GM21367 (cell line): ENCODE measurements at regions not wholly inside any gene's neighbourhood (a gene's known extent, or its start where the extent isn't known, plus 50 kb on each side); places are given as distances from the start of the nearest gene placed in this dataset.

ENCODE experiments used
- ATAC-seq: cut with Tn5 transposase; IDR thresholded peaks from one replicate; pipeline ENCODE4 v1.9.1; 2021; ENCODE audit not compliant: unreplicated experiment

DNA sequence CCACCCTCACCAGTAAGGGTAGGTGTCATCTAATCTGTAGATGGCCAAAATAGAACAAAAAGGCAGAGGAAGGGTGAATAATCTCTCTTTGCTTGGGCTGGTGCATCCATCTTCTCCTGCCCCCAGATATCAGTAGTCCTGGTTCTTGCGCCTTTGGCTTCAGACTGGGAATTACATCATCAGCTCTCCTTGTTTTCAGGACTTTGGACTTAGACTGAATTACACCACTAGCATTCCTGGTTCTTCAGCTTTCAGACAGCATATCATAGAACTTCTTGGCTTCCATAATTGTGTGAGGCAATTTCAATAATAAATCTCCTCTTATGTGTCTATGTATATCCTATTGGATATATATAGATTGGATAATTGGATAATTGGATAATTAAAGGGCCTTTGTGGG is 403.0 kb upstream of the USP24 start:
- ATAC-seq, result no peak

DNA sequence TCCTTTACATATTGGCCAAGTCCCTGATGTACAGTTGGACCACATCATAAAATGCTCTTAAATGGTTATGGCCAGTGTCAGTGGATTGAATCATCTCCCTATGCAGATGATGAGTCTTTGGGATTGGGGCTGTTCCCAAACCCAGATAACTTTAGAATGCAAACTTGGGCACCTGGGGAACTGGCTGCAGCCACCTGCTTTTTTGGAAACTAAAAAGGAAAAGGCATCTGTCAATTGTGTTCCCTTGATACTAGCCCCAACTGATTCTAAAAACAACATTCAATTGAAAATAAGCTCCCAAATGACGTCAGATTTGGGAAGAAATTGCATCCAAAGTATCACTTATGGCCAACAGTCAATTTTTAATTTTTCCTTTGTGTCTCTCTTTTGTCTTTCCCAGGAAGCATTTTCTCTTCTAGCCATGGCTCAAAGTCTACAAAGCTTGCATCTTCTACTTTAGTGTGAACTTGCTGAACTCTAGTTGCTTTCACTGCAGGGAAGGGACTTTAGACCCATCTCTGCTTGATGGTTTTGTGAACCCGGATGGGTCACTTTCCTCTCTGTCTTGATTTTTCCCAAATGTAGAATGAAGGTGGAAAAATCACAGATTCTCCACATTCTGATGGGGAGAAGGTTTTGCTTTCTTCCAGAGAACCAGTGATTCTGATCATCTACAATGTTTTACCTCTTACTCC is 402.3 kb upstream of the USP24 start:
- no peak for ATAC-seq

DNA sequence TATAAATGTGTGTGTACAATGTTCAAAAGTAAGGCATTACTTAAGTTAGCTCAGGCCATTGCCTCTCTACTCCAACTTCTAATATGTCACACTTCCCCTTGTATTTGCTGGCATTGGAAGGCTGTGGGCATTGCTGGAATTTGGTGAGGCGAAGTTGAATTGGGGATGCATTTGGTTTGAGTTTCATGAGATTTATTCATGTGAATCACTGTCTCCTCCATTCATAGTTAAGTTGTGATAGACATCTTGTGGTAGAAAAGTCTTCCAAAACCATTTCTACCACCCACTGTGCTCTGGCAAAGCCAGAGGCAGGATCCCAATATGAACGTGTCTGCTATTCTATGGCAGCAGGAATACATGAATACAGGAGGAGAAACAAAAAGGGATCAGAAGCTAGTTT is 397.8 kb upstream of the USP24 start:
- ATAC-seq, result no peak

DNA sequence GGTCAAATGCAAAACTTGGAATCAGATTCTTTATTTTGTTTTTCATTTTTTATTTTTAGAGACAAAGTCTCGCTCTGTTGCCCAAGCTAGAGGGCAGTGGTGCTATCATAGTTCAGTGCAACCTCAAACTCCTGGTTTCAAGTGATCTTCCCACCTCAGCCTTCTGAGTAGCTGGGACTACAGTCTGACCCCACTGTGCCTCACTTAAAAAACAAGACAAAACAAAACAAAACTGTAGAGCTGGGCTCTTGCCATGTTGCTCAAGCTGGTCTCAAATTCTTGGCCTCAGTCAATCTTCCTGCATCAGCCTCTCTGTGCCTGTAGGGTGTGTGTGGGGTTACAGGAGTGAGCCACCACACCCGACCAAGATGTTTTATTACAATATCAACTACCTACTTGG is 396.0 kb upstream of the USP24 start:
- no peak for ATAC-seq

DNA sequence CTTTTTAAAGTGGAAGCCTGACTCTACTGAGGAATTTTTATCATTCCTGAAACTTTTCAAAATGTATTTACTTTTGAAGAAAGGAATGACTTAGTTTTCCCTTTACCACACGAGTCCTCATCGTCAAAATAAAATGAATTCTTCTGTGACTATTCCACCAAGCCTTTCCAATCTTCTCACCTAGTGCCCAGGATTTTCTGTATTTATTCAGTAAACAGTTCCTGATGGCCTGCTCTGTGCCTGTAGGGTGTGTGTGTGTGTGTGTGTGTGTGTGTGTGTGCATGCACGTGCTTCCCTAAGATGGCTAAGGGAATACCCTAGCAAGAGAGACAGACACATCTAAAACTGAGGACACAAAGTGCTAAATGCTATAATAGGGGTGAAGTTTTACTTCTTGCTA is 395.0 kb upstream of the USP24 start:
- ATAC-seq, result no peak

DNA sequence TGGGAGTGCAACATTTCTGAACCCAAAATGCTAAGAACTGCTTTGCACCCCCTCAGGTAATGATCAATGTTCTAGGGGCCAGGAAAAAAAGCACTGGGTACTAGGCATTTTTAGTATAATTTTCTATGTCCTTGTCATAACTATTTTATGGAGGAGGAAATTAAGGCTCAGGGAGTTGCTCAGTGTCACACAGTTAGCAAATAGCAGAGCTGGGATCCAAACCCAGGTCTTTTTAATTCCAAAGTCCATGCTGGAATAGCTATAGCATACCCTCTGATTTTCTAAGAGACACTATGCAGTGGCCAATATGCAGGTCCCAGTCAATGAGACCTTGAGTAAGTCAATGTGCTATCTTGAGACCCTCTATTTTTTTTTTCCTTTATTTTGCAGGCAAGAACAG is 394.5 kb upstream of the USP24 start:
- no peak for ATAC-seq

DNA sequence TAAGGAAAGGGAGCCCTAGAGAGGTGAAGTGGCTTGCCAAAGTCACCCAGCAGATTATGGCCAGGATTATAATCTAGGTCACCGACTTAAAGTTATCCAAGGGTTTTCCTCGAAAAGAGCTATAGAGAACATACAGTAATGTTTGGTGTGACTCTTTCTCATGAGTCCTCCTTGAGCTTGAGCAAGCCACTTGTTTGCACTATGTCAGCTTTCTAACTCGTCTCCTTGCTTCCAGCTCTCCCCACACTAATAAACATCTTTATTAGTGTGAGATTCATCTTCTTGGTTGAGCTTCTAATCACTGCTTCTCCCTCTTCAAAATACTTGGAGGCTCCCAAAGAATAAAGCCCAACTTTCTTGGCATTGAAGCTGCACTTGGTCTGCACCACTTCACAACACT is 390.0 kb upstream of the USP24 start:
- ATAC-seq, result no peak

DNA sequence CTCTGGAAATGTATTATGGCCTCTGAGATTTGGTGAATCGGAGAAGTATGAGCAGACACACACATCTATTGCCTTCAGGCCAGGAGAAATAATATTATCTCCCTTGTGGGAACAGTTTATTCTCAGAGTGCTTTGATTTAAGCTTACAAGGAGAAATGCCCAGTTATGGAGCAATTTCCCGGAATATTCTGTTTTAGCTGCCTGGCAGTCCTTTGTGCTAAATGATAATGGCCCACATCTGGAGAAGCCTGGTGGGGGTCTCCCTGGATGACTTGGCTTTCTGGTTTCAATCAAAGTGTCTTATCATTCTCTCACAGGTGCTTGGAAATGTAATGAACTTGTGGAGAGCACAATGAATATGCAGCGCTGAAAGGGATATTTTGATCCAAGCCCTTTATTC is 389.6 kb upstream of the USP24 start:
- no peak for ATAC-seq

DNA sequence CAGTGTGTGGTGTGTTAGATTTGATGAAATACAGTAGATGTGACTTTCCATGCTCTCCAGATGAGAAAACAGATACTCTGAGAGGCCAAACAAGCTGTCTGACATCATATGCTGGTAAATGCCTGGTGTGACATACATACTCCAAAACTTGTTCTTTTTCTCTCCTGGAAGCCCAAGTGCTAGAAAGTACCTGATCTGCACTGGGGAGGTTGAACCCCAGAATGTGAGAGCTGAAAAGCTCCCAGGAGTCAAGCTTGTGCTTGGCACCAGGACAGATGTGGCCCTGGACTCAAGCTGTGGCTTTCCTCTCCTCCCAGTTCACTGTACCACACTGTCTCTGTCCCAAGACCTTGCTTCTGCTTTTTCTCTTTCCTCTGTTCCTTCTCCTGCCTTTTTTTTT is 389.0 kb upstream of the USP24 start:
- no peak for ATAC-seq

DNA sequence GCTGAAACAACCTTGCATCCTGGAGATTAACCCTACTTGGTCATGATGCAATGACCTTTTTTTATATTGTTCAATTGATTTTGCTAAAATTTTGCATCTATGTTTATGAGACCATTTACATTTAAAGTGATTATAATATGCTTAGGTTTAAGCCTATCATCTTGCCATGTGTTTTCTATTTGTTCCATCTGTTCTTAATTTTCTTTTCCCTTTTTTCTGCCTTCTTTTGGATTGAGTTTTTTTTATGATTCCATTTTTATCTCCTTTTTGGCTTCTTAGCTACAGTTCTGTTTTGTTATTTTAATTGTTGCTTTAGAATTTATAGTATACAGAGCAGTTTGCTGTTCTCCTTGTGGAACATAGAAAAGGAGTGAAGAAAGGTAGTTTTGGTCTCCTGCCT is 385.1 kb upstream of the USP24 start:
- no peak for ATAC-seq

DNA sequence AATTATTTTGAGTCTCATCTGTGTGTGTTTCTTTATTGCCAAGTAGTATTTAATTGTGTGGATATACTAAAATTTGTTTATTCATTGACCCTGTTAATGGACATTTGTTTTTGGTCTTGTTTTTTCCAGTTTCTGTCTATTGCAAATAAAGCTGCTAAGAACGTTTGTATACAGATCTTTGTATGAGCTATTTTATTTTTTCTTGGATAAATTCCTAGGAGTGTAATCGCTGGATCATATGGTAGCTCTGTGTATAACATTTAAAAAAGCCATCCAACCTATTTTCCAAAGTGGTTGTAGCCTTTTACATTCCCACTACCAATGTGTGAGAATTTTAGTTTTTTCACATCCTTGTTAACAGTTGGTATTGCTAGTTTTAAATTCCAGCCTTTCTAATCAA is 382.7 kb upstream of the USP24 start:
- ATAC-seq, result no peak

DNA sequence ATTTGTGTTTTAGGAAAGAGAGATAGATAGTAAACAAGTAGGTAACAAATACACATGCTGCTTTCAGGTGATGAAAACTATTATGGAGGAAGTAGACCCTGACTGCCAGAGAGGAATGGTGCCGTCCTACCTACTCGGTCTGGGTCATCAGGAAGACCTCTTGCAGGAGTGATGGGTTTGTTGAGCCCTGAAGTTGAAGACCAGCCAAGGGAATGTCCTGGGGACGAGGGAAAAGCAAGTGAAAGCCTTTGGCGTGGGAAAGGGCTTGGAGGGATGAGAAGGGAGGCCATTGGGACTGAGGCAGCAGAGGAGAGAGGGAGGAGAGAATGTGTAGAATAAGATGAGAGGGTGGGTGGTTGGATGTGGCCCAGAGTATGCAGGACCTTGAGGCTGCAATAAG is 379.5 kb upstream of the USP24 start:
- no peak for ATAC-seq

DNA sequence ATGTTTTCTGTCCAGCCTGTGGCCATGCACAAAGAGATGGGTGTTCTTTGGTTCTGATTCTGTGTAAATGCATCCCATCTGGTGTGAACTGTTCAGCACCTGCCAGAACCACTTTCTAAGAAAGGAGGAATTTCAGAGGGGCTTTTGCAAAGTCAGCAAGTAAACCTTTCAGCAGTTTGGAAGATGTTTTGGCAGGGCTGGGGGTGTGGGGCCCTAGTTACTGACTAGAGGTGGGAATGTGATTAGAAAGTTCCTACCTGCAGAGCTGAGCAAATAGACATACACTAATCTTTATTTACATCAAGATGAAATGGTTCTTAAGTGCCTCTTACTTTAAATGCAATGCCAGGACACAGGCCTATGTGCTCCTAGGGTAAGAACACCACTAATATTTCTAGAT is 378.1 kb upstream of the USP24 start:
- ATAC-seq, result no peak

DNA sequence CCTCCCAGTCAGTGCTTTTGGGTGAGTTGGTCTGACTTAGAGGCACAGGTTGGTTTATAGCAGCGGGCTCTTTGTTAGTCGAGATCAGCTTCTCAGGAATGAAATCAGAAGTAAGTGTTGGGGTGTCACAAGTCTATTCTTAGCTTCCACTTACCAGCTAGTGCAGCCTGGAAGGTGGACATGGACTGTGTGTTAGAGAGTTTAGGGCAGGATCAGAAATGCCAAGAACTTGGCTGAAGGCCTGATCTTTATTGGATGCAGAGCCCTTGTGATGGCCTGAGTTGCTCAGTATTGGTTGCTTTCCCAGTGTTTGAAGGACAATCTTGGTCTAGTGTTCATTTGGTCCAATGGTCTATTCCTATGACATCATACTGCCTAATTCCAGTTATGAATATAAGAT is 377.0 kb upstream of the USP24 start:
- ATAC-seq, result no peak

DNA sequence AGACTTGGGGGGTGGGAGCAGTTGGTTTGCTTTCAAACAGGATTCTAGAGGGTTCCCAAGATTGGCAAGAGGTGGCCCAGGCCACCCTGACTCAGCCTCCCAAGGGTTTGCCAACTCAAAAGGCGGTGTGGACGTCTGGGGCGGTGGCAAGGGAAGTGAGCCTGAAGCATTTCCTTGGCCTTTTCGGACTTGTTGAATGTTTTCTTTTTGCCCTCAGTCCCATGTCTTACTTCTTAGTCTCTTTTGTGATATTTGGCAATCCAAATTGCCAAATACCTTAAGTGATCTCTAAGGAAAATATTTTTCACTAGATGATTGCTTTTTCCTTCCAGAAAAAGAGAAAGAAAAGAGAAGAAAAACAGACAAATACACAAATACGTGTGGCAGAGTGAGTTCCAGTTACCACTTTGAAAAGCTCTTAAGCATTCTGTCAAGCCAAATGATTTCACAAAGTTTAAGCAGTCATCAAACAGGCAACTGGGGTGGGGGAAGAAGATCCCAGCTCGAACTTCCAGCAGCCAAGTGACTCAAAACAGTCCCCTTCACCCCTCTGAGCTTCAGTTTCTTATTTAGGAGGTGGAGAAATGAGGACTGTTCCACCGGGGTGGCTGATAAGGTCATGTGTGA is 374.6 kb upstream of the USP24 start:
- no peak for ATAC-seq

DNA sequence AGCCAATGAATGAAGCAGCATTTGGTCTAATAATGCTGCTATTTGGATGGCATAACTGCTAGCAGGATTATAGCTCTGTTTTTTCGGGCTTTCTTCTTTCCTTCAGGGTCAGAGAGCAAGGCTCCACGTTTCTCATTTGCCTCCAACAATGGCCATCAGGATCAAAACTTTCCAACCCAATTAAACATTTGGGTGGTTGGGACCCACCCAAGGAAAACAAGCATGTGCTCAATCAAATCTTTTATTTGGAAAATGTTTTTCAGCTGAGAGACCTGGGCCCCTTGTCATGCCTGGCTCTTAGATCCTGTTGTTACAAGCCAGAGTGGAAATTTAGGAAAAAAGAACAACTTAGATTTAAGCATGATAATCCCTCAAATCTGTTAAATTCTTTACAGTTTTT is 373.1 kb upstream of the USP24 start:
- no peak for ATAC-seq

DNA sequence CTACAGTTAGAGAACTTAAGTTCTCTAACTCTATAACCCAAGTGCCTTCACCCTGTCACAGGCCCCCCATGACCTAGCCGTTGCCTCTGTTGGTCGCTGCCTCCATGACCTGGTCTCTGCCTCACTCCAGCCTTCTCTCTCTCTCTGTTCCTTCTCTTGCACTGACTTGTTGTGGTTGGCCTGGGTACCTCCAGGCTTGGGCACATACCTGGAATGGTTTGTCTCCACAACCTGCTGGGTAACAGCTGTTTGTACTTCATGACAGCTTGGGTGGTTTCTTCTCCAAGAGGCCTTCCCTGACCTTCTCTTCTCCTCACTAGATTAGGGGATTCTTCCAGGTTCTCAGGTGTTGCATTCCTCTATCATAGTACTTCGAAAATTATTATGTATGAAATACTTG is 371.6 kb upstream of the USP24 start:
- no peak for ATAC-seq

DNA sequence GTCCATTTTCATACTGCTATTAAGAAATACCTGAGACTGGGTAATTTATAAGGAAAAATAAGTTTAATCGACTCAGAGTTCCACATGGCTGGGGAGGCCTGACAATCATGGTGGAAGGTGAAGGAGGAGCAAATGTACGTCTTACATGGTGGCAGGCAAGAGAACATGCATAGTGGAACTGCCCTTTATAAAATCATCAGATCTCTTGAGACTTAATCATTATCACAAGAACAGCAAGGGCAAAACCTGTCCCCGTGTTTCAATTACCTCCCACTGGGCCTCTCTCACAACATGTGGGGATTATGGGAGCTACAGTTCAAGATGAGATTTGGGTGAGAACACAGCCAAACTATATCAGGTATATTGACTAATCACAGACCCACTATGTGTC is 370.2 kb upstream of the USP24 start:
- no peak for ATAC-seq

DNA sequence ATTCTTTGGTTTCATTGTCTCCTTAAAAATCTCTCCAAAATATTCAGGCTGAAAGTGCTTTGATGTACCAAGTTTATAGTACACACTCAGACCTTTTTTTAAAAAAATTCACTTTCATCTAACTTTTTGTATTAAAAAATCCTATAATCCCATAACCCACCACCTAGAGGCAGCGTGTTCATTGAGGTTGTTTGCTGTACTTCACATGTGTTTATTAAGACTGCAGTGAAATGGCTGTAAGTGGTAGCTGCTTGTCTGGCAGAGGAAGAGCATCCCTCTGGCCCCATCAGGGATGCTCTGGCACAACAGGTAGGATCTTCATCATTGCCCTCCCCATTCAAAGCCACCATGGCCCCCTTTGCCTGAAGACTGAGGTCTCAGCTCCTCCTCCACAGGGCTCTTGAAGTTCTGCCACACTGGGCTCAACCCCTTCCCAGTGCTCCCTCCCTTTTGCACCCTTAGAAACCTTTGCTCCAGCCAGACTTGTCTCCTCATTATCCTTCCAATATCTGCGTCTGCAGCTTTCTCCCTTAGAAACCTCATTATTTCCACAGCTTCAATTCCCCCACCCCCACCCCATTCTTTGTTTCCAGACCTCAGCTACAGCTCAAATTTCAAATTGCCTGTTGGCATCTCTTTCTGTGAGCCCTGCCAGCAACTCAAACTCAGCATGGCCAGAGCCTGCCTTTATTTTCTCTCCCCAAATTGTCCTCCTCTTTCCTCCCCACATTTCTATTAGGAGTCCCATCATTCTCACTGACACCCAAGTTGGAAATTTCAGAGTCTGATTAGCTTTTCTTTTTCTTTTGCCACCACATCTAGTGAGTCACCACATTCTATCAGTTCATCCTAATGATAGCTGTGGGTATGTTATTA is 369.6 kb upstream of the USP24 start:
- no peak for ATAC-seq

DNA sequence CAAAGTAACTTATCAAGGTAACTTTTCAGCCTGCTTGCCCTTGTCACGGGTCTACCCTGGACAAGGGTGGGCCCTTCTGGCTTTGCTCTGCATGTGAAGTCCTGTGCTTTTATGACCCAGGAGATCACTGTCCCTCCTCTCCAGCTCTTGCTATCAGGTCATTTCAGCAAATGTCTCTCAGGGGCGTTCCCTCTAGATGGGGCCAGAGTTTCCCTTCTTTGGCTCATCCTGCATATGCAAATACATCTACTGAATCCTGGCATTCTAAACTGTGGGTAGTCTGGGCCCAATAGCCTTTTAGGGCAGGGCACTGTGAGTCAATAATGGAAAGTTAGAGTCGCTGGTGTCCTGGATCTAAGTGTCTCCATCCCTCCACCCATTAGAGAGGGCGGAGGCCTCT is 366.9 kb upstream of the USP24 start:
- ATAC-seq, result no peak

DNA sequence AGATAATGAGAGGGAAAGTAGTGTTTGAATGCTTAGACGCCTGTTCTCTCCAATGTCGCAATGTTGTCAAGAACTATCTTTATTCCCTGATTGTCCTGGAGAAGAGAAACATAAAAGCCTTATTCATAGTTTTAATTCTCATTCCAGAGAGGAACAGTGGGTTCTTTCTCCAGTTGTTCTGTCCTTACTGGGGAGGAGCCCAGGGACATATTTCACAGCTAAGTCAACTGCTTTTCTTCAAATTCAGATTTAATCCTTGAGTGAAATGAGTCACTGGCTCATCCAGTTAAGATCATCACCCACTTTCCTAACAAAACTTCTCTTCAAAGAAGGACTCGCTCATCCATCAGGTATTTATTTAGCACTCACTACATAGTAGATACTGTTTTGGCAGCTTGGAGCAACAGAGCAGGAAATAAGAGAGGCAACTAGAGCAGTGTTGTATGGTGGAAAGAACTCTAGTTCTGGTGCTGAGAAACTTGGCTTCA is 365.7 kb upstream of the USP24 start:
- no peak for ATAC-seq

DNA sequence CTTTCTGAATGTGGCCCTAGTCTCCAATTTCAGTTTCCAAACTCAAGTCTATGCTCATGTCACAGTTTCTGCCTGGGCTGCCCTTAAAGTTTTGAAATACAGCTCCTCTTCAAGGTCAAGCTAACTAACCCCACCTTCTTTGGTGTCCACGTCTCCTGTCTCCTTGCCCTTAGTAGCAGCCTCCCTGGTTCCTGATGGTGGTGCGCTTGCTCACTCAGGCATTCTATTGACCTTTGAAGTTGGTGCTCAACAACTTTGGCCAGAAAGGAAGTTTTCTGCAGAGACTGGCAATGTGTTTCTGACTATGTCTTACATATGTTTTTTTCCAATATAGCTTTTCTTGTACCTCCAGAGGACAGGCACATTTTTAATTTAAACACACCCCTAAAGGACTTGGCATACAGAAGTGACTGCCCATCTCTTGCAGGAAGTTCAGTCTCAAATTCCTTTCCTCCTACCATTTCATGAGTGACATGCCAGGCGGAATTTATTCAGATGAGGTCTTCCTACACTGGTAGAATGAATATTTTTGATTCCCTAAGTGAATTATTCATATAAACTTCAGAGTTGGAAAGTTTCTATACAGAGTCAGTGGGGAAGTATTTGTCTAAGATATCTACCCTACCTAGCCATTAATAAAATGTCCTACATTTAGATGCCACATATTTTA is 364.3 kb upstream of the USP24 start:
- no peak for ATAC-seq
